GM18907 (cell line): ENCODE measurements at regions not wholly inside any gene's neighbourhood (a gene's known extent, or its start where the extent isn't known, plus 50 kb on each side); places are given as distances from the start of the nearest gene placed in this dataset.
"Not testable (repeated sequence)": the region's sequence is repeated elsewhere in the genome, so short reads cannot be mapped to it uniquely, and the experiment has no call there.

Experiments
- ATAC-seq: cut with Tn5 transposase; IDR thresholded peaks from one replicate; pipeline ENCODE4 v1.9.1; 2021; ENCODE audit warnings: mild to moderate bottlenecking, moderate library complexity; ENCODE audit not compliant: unreplicated experiment

- ATAC-seq: peak; percentile 64
These were observed 335.7 kb upstream of the FSTL5 start for GRCh38 chr4:162499478-162499877.

GRCh38 chr4:162498168-162498567 lies 334.4 kb upstream of the FSTL5 start:
- no peak for ATAC-seq

- peak; percentile 84 for ATAC-seq
These were observed 333.9 kb upstream of the FSTL5 start for GRCh38 chr4:162497564-162498167.

DNA sequence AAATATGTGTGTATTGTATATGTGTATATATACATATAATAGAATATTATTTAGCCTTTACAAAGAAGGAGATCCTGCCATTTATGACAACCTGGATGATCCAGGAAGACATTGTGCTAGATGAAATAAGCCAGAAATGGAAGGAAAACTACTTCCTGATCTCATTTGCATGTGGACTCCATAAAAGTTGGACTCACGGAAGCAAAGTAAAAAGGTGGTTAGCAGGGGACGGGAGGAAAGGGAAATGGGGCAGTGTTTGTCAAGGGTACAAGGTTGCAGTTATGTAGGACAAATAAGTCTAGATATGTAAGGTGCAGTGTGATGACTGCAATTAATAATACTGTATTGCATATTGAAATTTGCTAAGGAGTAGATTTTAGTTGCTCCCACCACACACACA lies 331.1 kb upstream of the FSTL5 start:
- ATAC-seq: no peak

- no peak for ATAC-seq
These were observed 321.7 kb upstream of the FSTL5 start for GRCh38 chr4:162485486-162485885.

DNA sequence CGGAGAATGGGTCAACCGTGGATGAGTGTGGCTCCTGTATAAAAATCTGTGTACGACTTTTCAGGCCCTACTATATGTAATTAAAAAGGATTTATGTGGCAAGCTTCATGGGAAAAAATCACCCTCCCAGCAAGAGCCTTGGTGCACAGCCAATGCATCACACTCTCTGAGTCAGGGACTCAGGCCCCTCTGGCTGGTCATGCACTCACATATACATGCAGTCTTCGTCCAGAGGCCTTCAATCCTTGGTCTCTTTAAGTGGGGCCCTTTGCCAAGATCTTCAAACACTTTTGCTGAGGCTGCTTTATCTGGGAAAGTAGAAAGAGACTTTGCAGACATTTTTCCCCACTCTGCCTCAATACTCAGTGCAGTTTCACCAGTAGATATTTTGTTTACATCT lies 311.4 kb upstream of the FSTL5 start:
- no peak for ATAC-seq

- ATAC-seq: no peak
These were observed 306.2 kb upstream of the FSTL5 start for GRCh38 chr4:162469977-162470376.

- not testable (repeated sequence) for ATAC-seq
These were observed 301.6 kb upstream of the FSTL5 start for GRCh38 chr4:162465356-162465755.

DNA sequence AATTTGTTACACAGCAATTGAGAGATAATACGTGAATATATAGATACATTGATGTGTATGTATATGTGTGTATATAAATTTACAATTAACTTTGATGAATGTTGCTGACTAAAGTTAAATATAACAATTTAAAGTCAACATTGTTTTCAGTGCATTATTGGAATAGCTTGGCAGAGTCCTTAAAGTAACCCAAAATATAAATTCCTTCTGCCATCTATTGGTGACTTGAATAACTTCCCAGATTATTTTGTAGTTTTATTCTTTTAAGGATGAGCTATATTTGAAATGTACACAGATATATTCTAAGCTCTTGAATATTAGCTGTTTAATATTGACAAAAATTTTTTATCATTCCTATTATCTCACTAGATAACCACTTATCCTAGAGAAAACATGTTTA lies 298.2 kb upstream of the FSTL5 start:
- no peak for ATAC-seq

DNA sequence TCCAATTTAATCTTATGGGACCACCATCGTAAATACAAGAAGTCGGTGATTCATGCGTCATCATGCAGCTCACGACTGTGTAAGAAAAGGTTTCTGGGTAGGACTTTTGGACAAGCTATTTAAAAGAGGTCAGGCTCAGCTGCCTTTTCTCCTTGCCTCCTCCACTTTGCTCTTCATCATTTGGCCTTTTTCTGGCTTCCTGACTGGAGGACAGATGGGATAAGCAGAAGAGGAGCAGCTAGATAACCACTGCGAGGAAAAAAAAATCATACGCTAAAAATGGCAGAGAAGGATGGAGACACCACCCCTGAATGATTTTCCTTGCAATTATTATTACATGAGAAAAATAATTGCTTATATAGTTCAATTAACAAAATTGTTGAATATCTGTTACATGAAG lies 294.3 kb upstream of the FSTL5 start:
- ATAC-seq: no peak

GRCh38 chr4:162457071-162457865 lies 293.5 kb upstream of the FSTL5 start:
- ATAC-seq: no peak

DNA sequence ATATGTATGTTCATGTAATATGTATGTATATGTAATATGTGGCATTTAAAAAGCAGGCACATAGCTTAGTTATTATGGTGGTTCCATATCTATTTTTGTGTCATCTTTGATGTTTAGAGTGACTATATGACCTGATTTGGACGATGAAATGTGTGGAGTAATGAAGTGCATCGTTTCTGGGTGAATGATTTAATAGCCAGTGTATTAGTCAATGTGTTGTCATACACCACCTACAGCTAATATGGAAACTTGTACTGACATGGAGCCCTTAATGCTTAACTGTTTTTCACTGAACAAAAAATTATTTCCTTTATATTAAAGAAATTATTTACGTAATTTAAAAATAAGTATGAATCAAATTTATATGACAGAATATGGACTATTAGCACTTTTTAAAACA lies 292.3 kb upstream of the FSTL5 start:
- ATAC-seq: no peak

DNA sequence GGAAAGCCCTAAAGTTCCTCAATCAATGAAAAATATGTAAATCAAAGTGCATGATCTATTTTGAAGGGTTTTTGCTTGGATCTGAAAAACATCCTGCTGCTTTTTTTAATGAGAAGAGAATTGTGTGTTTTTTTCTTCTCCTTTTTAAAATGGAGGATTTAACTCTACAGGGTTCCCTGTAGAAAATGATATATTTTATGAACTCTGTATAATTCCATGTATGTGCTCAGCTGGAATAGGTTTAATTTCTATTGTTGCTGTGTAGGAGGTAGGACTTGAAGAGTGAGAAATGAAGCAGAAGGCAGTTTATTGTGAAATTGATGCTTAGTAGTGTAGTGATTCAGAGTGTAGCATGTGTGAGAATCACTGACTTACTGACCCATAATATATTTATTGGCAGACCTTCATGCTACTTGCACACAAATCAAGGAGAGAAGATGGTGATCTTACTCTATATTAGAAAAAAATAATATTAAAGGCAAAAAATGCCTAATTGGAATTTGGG lies 286.8 kb upstream of the FSTL5 start:
- no peak for ATAC-seq

GRCh38 chr4:162443510-162443909 lies 279.7 kb upstream of the FSTL5 start:
- no peak for ATAC-seq

- ATAC-seq: no peak
These were observed 278.3 kb upstream of the FSTL5 start for GRCh38 chr4:162442128-162442527.

DNA sequence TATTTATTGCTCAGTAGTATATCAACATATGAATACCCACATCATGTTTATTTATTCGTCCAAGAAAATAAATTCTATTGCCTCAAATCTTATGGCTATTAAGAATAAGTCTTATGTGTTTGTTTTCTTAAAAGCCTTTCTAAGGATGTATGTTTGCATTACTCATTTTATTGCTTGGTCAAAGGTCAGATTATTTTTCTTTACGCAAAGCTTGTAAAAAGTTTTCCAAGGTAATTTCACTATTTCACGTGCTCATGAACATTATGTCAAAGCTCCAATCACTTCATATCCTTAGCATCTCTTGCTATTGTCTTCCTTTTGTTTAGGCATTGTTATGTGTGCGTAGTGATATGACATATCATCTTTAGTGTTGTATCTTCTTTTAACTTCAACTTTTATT lies 258.5 kb upstream of the FSTL5 start:
- ATAC-seq: no peak

DNA sequence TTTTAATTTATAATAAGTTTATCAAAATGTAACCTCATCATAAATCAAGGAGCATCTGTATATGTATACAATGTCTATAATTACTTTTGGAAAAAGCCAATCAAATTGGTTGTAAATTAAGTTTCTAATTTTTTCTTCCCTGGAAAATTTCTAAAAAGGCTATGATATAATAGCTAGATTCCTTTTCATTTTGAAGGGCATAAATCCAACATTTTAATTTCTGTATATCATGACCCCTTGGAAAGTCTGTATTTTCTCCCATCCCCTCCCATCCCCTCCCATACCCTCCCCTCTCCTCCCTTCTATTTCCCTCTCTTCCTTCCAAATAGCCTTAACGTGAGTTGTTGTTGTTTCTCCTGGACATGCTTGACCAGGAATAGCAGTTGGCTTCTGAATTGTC lies 247.1 kb upstream of the FSTL5 start:
- ATAC-seq: no peak

- no peak for ATAC-seq
These were observed 245.2 kb upstream of the FSTL5 start for GRCh38 chr4:162409048-162409447.

GRCh38 chr4:162408309-162408708 lies 244.5 kb upstream of the FSTL5 start:
- ATAC-seq: no peak

DNA sequence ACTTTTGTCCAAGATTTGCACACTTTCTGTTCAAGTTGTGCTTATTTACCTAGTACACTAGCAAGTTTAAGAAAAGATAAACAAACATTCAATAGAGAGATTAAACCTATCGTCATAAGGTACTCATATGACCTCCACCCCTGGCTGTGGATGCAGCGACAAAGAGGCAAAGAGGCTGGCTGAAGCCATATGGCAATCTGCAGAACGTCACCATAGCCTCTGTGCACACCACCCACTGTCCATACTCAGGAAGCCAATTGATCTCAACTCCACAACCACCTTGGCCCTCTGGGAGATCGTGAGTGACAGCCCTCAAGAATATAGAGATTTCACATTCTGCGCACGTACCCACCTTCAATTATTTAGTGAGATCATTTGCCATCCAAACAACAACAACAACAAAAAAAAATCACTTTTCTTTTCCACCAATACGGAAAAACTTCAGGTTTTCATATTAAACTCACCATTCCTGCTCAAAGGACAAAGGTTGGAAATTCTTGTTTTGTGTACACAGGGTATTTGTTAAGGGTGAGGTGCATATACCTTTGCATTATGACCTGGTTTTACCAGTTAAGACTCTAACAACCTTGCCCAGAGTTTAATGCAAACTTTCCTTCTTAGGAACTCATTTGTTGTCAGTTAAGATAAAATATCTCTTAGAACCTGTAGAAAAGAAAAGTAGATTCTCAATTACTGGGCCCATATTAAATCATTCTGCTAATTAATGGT lies 243.0 kb upstream of the FSTL5 start:
- no peak for ATAC-seq

GRCh38 chr4:162403932-162404331 lies 240.1 kb upstream of the FSTL5 start:
- ATAC-seq: no peak

DNA sequence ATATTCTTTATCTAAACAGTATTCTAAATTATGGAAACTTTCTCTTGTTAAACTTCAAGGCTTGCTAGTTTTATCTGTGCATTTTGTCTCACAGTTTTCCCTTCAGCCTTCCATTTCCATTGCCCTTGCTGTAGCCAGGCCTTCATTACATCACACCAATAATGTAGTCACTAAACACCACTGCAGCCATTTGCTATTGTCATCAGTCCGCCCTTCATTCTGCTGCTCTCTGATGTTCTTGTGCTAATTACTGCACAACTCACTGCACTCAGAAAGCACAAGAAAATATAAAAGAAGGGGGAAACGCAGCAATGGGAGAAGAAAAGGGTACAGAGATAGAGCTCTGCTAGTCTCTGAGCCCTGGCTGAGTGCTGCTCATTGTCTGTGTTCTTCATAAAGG lies 239.6 kb upstream of the FSTL5 start:
- ATAC-seq: no peak
